ENCODE measurements at regions not wholly inside any gene's neighbourhood (a gene's known extent, or its start where the extent isn't known, plus 50 kb on each side); places are given as distances from the start of the nearest gene placed in this dataset.

DNA sequence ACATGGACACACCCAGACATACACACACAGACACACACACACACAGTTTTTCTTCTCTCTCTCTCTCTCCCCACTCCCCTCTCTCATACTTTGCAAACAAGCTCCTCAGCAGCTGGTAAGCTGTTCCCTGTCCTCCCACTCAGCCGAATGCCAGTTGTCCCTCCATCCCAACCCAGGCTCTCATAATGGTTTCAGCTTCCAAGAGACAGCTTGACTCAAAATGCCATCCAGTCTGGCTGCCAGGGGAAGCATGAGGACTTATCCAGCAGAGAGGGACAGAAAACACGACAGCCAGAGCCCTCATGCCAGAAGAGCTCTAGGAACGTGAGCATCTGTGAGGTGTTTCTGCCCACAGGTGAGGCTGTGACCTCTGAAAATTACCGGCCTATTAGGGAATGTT is 112.6 kb upstream of the SPDL1 start:
- Histone ChIP-seq H3K27ac (ENCODE audit: low read depth, low read length) (no peak overlapping the region), H3K79me2 (ENCODE audit: insufficient read depth, low read length) (no peaks in the 10 kb centered on the region), H3K27me3 (ENCODE audit: insufficient read depth, low read length) (no peaks in the 10 kb centered on the region), H2AFZ (ENCODE audit: low read depth, low read length, poor library complexity, severe bottlenecking) (no peak overlapping the region), H3K4me1 (ENCODE audit: control insufficient read depth in 1 of 2, insufficient read depth in 2 of 2, low read length in 2 of 2) (no peaks in the 10 kb centered on the region), H3K4me2 (ENCODE audit: low read length) (no peak overlapping the region), H3K4me3 (replicated peaks in 1 of 2; ENCODE audit: low read depth in 1 of 2, low read length in 2 of 2) (no peak overlapping the region), H3K36me3 (ENCODE audit: control insufficient read depth in 1 of 2, insufficient read depth in 2 of 2, low read length in 2 of 2) (no peaks in the 10 kb centered on the region), H4K20me1 (ENCODE audit: insufficient read depth) (no peaks in the 10 kb centered on the region), H3K9me3 (ENCODE audit: control insufficient read depth in 1 of 2, insufficient read depth in 1 of 2, low read depth in 1 of 2, low read length in 2 of 2) (no peaks in the 10 kb centered on the region), H3K9ac (ENCODE audit: low read length) (no peak overlapping the region), H3K9me2 (ENCODE audit: insufficient read depth) (no peaks in the 10 kb centered on the region)
- ChIA-PET POLR2A (no interaction called here), CTCF (no interaction called here), RAD21 (ENCODE audit: low non-redundant PET in 1 of 2, low total read pairs in 2 of 2, uncharacterized antibody in 2 of 2, unreplicated experiment in 2 of 2) (no interaction called here)
- intact Hi-C loops (cut with micrococcal nuclease): no loop called here
- BruUV-seq (replicated peaks): no TSS peak
- DNase-seq (ENCODE audit: low read depth, low spot score) (no peak), ATAC-seq (no peak)
- no peak for TF ChIP-seq ZNF274 (IDR thresholded peaks at IDR 0.05; ENCODE audit: low read depth, low read length)
- no peak for TF ChIP-seq POLR2AphosphoS5 (IDR thresholded peaks at IDR 0.05; ENCODE audit: low read depth, low read length)
- no peak for TF ChIP-seq EZH2phosphoT487 (IDR thresholded peaks at IDR 0.05; ENCODE audit: borderline replicate concordance)
- no peak for TF ChIP-seq SRF (IDR thresholded peaks at IDR 0.05; ENCODE audit: low read depth)
- TF ChIP-seq, protein P1, sequence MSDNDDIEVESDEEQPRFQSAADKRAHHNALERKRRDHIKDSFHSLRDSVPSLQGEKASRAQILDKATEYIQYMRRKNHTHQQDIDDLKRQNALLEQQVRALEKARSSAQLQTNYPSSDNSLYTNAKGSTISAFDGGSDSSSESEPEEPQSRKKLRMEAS (IDR thresholded peaks at IDR 0.05): no peak
- TF ChIP-seq CBX3 (IDR thresholded peaks at IDR 0.05; ENCODE audit: low read depth): no peak
- no peak for TF ChIP-seq ZFX (IDR thresholded peaks at IDR 0.05)
- TF ChIP-seq CEBPB (IDR thresholded peaks at IDR 0.05; ENCODE audit: low read depth): no peak
- TF ChIP-seq FOSL1 (IDR thresholded peaks at IDR 0.05; ENCODE audit: low read depth): no peak
- no peak for TF ChIP-seq EGR1 (IDR thresholded peaks at IDR 0.05; ENCODE audit: low read depth)
- TF ChIP-seq SIN3A (IDR thresholded peaks at IDR 0.05; ENCODE audit: low read depth): no peak
- TF ChIP-seq EZH2 (IDR thresholded peaks at IDR 0.05): no peak

DNA sequence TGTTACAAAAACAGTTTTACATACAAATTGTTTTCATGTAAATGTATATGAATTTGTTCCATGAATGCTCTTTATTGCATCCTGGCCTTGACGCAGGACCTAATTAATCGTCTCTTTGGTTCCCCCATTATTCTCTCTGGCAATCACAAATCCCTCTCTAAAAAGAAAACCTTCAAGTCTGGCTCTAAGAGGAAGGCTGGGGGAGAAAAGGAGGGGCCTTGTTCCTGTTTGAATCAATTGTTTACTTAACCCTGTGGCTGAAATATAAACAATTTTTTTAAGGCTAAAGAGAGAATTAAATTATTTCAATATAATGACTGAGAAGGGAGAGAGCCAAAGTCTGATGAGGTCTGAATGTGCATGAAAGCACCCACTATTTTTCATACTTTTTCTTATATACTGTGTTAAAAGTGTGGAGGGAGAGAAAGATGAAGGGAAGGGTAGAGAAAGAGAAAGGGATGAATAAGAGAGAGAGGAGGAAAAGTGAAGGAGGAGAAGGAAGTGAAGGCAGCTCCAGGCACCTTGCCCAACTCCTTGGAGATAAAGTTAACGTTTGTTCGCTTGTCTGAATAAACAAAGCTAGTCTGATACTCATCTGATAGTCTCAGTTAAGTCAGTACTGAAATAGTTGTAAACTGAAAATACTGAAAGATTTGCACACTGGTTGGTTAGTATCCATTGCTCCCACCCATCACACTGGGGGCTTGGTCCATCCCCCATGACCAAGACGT is 116.4 kb upstream of the SPDL1 start:
- Histone ChIP-seq H3K4me2 (ENCODE audit: low read length) (no peak overlapping the region), H4K20me1 (ENCODE audit: insufficient read depth) (no peaks in the 10 kb centered on the region), H3K79me2 (ENCODE audit: insufficient read depth, low read length) (no peaks in the 10 kb centered on the region), H3K36me3 (ENCODE audit: control insufficient read depth in 1 of 2, insufficient read depth in 2 of 2, low read length in 2 of 2) (no peaks in the 10 kb centered on the region), H3K4me1 (ENCODE audit: control insufficient read depth in 1 of 2, insufficient read depth in 2 of 2, low read length in 2 of 2) (no peaks in the 10 kb centered on the region), H2AFZ (ENCODE audit: low read depth, low read length, poor library complexity, severe bottlenecking) (no peak overlapping the region), H3K9me3 (ENCODE audit: control insufficient read depth in 1 of 2, insufficient read depth in 1 of 2, low read depth in 1 of 2, low read length in 2 of 2) (no peaks in the 10 kb centered on the region), H3K9me2 (ENCODE audit: insufficient read depth) (no peaks in the 10 kb centered on the region), H3K27ac (ENCODE audit: low read depth, low read length) (no peak overlapping the region), H3K9ac (ENCODE audit: low read length) (no peak overlapping the region), H3K4me3 (replicated peaks in 1 of 2; ENCODE audit: low read depth in 1 of 2, low read length in 2 of 2) (no peak overlapping the region), H3K27me3 (ENCODE audit: insufficient read depth, low read length) (no peaks in the 10 kb centered on the region)
- ATAC-seq (no peak), DNase-seq (ENCODE audit: low read depth, low spot score) (no peak)
- RAD21 ChIA-PET (ENCODE audit: low non-redundant PET in 1 of 2, low total read pairs in 2 of 2, uncharacterized antibody in 2 of 2, unreplicated experiment in 2 of 2): interaction anchor here in 1 of 2 experiments (0.6 kb wide), 1 partner anchor 387 kb away, joined by 3 read pairs; no protein-coding TSS in a partner anchor
- POLR2A ChIA-PET: no interaction called here
- BruUV-seq (replicated peaks): no TSS peak
- CTCF ChIA-PET: no interaction called here
- intact Hi-C loops (cut with micrococcal nuclease): no loop called here
- TF ChIP-seq, protein P2, sequence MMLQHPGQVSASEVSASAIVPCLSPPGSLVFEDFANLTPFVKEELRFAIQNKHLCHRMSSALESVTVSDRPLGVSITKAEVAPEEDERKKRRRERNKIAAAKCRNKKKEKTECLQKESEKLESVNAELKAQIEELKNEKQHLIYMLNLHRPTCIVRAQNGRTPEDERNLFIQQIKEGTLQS (IDR thresholded peaks at IDR 0.05): no peak
- TF ChIP-seq SRF (IDR thresholded peaks at IDR 0.05; ENCODE audit: low read depth) (no peak), CBX3 (IDR thresholded peaks at IDR 0.05; ENCODE audit: low read depth) (no peak), POLR2A (IDR thresholded peaks at IDR 0.05; ENCODE audit: borderline replicate concordance, extremely low read depth, insufficient read depth, insufficient read length) (no peak), FOSL1 (IDR thresholded peaks at IDR 0.05; ENCODE audit: low read depth) (no peak), EGR1 (IDR thresholded peaks at IDR 0.05; ENCODE audit: low read depth) (no peak)
- TF ChIP-seq, protein P3, sequence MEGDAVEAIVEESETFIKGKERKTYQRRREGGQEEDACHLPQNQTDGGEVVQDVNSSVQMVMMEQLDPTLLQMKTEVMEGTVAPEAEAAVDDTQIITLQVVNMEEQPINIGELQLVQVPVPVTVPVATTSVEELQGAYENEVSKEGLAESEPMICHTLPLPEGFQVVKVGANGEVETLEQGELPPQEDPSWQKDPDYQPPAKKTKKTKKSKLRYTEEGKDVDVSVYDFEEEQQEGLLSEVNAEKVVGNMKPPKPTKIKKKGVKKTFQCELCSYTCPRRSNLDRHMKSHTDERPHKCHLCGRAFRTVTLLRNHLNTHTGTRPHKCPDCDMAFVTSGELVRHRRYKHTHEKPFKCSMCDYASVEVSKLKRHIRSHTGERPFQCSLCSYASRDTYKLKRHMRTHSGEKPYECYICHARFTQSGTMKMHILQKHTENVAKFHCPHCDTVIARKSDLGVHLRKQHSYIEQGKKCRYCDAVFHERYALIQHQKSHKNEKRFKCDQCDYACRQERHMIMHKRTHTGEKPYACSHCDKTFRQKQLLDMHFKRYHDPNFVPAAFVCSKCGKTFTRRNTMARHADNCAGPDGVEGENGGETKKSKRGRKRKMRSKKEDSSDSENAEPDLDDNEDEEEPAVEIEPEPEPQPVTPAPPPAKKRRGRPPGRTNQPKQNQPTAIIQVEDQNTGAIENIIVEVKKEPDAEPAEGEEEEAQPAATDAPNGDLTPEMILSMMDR (IDR thresholded peaks at IDR 0.05 in 2 of 3, conservative IDR thresholded peaks at IDR 0.05 in 1 of 3; ENCODE audit: borderline replicate concordance in 1 of 3, insufficient read depth in 1 of 3, low read depth in 2 of 3, low read length in 2 of 3): no peak
- TF ChIP-seq, protein P4, sequence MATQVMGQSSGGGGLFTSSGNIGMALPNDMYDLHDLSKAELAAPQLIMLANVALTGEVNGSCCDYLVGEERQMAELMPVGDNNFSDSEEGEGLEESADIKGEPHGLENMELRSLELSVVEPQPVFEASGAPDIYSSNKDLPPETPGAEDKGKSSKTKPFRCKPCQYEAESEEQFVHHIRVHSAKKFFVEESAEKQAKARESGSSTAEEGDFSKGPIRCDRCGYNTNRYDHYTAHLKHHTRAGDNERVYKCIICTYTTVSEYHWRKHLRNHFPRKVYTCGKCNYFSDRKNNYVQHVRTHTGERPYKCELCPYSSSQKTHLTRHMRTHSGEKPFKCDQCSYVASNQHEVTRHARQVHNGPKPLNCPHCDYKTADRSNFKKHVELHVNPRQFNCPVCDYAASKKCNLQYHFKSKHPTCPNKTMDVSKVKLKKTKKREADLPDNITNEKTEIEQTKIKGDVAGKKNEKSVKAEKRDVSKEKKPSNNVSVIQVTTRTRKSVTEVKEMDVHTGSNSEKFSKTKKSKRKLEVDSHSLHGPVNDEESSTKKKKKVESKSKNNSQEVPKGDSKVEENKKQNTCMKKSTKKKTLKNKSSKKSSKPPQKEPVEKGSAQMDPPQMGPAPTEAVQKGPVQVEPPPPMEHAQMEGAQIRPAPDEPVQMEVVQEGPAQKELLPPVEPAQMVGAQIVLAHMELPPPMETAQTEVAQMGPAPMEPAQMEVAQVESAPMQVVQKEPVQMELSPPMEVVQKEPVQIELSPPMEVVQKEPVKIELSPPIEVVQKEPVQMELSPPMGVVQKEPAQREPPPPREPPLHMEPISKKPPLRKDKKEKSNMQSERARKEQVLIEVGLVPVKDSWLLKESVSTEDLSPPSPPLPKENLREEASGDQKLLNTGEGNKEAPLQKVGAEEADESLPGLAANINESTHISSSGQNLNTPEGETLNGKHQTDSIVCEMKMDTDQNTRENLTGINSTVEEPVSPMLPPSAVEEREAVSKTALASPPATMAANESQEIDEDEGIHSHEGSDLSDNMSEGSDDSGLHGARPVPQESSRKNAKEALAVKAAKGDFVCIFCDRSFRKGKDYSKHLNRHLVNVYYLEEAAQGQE (IDR thresholded peaks at IDR 0.05; ENCODE audit: low read depth): no peak

Data from HCT116 (cell line).